ENCODE measurements at regions not wholly inside any gene's neighbourhood (a gene's known extent, or its start where the extent isn't known, plus 50 kb on each side); places are given as distances from the start of the nearest gene placed in this dataset.
"Not testable (repeated sequence)": the region's sequence is repeated elsewhere in the genome, so short reads cannot be mapped to it uniquely, and the experiment has no call there.

DNA sequence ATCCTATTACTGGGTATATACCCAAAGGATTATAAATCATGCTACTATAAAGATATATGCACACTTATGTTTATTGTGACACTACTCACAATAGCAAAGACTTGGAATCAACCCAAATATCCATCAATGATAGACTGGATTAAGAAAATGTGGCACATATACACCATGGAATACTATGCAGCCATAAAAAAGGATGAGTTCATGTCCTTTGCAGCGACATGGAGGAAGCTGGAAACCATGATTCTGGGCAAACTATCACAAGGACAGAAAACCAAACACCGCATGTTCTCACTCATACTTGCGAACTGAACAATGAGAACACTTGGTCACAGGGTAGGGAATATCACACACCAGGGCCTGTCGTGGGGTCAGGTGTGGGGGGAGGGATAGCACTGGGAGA is 71.6 kb downstream of the ELAPOR2 start:
- TF ChIP-seq, protein P1, sequence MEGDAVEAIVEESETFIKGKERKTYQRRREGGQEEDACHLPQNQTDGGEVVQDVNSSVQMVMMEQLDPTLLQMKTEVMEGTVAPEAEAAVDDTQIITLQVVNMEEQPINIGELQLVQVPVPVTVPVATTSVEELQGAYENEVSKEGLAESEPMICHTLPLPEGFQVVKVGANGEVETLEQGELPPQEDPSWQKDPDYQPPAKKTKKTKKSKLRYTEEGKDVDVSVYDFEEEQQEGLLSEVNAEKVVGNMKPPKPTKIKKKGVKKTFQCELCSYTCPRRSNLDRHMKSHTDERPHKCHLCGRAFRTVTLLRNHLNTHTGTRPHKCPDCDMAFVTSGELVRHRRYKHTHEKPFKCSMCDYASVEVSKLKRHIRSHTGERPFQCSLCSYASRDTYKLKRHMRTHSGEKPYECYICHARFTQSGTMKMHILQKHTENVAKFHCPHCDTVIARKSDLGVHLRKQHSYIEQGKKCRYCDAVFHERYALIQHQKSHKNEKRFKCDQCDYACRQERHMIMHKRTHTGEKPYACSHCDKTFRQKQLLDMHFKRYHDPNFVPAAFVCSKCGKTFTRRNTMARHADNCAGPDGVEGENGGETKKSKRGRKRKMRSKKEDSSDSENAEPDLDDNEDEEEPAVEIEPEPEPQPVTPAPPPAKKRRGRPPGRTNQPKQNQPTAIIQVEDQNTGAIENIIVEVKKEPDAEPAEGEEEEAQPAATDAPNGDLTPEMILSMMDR (IDR thresholded peaks at IDR 0.05): not testable (repeated sequence)
- not testable (repeated sequence) for TF ChIP-seq POLR2A (IDR thresholded peaks at IDR 0.05)

Data from lower leg skin (tissue), 3 donors.